Activated CD4-positive, alpha-beta T cell treated with anti-CD3 and anti-CD28 coated beads, Interleukin-10, Interleukin-2, amounts not matched to agents 100 ng/mL and 50 ng/mL, durations not matched to agents 16 hours and 8 hours (primary cell): ENCODE measurements at regions not wholly inside any gene's neighbourhood (a gene's known extent, or its start where the extent isn't known, plus 50 kb on each side); places are given as distances from the start of the nearest gene placed in this dataset.

Source experiments
- DNase-seq: peaks from one replicate; pipeline ENCODE4 v3.0.0-alpha.2; 2020

GRCh38 chr13:92938486-92939020 lies 288.1 kb upstream of the GPC6 start:
- no peak for DNase-seq

- no peak for DNase-seq
These were observed 285.4 kb upstream of the GPC6 start for GRCh38 chr13:92941167-92941566.

- no peak for DNase-seq
These were observed 278.7 kb upstream of the GPC6 start for GRCh38 chr13:92947770-92948434.

- no peak for DNase-seq
These were observed 275.8 kb upstream of the GPC6 start for GRCh38 chr13:92950771-92951170.

- no peak for DNase-seq
These were observed 275.2 kb upstream of the GPC6 start for GRCh38 chr13:92951273-92951890.

- no peak for DNase-seq
These were observed 274.4 kb upstream of the GPC6 start for GRCh38 chr13:92952161-92952560.

- no peak for DNase-seq
These were observed 271.9 kb upstream of the GPC6 start for GRCh38 chr13:92954746-92955145.

- DNase-seq: no peak
These were observed 266.8 kb upstream of the GPC6 start for GRCh38 chr13:92959790-92960189.

- DNase-seq: no peak
These were observed 263.6 kb upstream of the GPC6 start for GRCh38 chr13:92963029-92963428.

- no peak for DNase-seq
These were observed 260.3 kb upstream of the GPC6 start for GRCh38 chr13:92966341-92966740.

GRCh38 chr13:92966900-92967299 lies 259.7 kb upstream of the GPC6 start:
- DNase-seq: no peak

- no peak for DNase-seq
These were observed 258.7 kb upstream of the GPC6 start for GRCh38 chr13:92967923-92968322.

- no peak for DNase-seq
These were observed 253.9 kb upstream of the GPC6 start for GRCh38 chr13:92972751-92973150.

- DNase-seq: no peak
These were observed 251.6 kb upstream of the GPC6 start for GRCh38 chr13:92974905-92975429.

- no peak for DNase-seq
These were observed 249.9 kb upstream of the GPC6 start for GRCh38 chr13:92976657-92977056.

GRCh38 chr13:92984151-92984550 lies 242.5 kb upstream of the GPC6 start:
- no peak for DNase-seq

GRCh38 chr13:92989301-92989700 lies 237.3 kb upstream of the GPC6 start:
- DNase-seq: no peak

GRCh38 chr13:92991692-92992091 lies 234.9 kb upstream of the GPC6 start:
- no peak for DNase-seq

GRCh38 chr13:92994056-92994455 lies 232.6 kb upstream of the GPC6 start:
- DNase-seq: no peak

- no peak for DNase-seq
These were observed 224.6 kb upstream of the GPC6 start for GRCh38 chr13:93001866-93002461.

- DNase-seq: no peak
These were observed 223.1 kb upstream of the GPC6 start for GRCh38 chr13:93003531-93003930.

GRCh38 chr13:93004919-93005318 lies 221.7 kb upstream of the GPC6 start:
- DNase-seq: no peak

GRCh38 chr13:93007928-93008327 lies 218.7 kb upstream of the GPC6 start:
- no peak for DNase-seq

- DNase-seq: no peak
These were observed 209.0 kb upstream of the GPC6 start for GRCh38 chr13:93017493-93018112.
